ENCODE measurements at regions not wholly inside any gene's neighbourhood (a gene's known extent, or its start where the extent isn't known, plus 50 kb on each side); places are given as distances from the start of the nearest gene placed in this dataset.

- DNase-seq (ENCODE audit: low spot score): no peak
Measured at GRCh38 chr12:70154960-70155589, 88.2 kb upstream of the CNOT2 start.

- DNase-seq (ENCODE audit: low spot score): no peak
Measured at GRCh38 chr12:70157099-70157498, 86.1 kb upstream of the CNOT2 start.

- no peak for DNase-seq (ENCODE audit: low spot score)
Measured at GRCh38 chr12:70165450-70165849, 77.8 kb upstream of the CNOT2 start.

GRCh38 chr12:70176290-70176689 lies 66.9 kb upstream of the CNOT2 start:
- DNase-seq (ENCODE audit: low spot score): no peak

GRCh38 chr12:70177631-70178030 lies 65.6 kb upstream of the CNOT2 start:
- DNase-seq (ENCODE audit: low spot score): no peak

- peak; percentile 89 for DNase-seq (ENCODE audit: low spot score)
Measured at GRCh38 chr12:70178038-70178437, 65.2 kb upstream of the CNOT2 start.

- peak; percentile 82 for DNase-seq (ENCODE audit: low spot score)
Measured at GRCh38 chr12:70180130-70180529, 63.1 kb upstream of the CNOT2 start.

GRCh38 chr12:70185301-70185700 lies 57.9 kb upstream of the CNOT2 start:
- no peak for DNase-seq (ENCODE audit: low spot score)

GRCh38 chr12:70186436-70186835 lies 56.8 kb upstream of the CNOT2 start:
- no peak for DNase-seq (ENCODE audit: low spot score)

- no peak for DNase-seq (ENCODE audit: low spot score)
Measured at GRCh38 chr12:70190262-70191010, 52.8 kb upstream of the CNOT2 start.

All from Ammon's horn (tissue), 1 donor.